ENCODE measurements at regions not wholly inside any gene's neighbourhood (a gene's known extent, or its start where the extent isn't known, plus 50 kb on each side); places are given as distances from the start of the nearest gene placed in this dataset.

DNA sequence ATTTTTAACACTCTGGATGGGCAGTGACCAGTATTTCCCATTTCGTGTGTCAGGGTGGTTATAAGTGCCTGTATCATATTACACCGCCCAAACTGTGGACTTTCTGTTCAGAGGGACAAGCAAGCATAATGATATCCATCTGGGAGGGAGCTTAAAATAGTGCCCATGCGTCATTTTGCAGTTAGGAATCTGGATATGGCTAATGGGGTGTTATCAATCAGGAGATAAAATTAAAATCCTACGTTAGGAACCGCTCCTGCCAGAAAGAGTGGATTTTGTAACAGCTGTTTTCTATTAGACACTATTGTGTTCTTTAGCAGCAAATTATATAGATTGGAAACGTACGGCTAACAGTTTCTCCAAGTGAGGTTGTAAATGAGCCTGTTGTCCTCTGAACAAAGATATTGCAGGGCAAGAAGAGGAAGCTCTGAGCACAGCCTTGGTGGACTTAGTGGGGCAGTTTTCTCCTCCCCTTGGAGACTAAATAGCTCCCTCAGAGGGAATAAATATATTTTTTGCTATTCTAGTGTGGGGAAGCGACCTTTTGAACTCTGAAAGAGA lies 160.4 kb downstream of the SPATA31D1 start:
- no peak overlapping the region for H2AFZ ChIP-seq (ENCODE audit: low read length, unreplicated experiment)
- H3K27me3 ChIP-seq (ENCODE audit: insufficient read depth, low read length): no peaks in the 10 kb centered on the region
- no peak overlapping the region; the same call in 1 of the 2 replicates for H3K27ac ChIP-seq (ENCODE audit: low read depth, low read length)
- H3K36me3 ChIP-seq (ENCODE audit: insufficient read depth, low read length): no peaks in the 10 kb centered on the region
- H3K79me2 ChIP-seq (ENCODE audit: control insufficient read depth, insufficient read depth, low read length, unreplicated experiment): no peaks in the 10 kb centered on the region
- no peak overlapping the region; the same call in 1 of the 2 replicates for H3K4me3 ChIP-seq (ENCODE audit: low read depth, low read length)
- no peaks in the 10 kb centered on the region for H3K4me1 ChIP-seq (ENCODE audit: control insufficient read depth, insufficient read depth, low read length, unreplicated experiment)

DNA sequence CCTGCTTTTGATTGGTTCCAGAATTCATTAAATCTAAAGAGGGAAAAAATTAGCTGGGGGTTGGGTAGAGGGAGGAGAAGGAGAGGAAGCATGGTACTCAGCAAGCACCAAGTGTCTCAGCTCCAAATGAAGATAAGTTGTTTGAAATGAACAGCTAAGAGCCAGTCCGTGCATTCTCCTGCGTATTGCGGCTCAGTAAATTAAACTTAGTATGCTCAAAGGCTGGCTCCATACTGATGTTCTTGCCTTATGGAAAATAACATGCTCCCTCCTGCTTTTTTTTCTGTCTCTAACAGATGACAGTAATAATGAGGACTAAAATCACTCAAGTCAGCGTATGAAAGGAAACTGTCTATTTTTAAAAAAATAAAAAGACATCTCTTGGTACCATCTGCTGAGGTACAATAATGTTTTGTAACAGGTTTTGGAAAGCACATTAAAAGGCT lies 161.0 kb downstream of the SPATA31D1 start:
- H3K4me1 ChIP-seq (ENCODE audit: control insufficient read depth, insufficient read depth, low read length, unreplicated experiment): no peaks in the 10 kb centered on the region
- H2AFZ ChIP-seq (ENCODE audit: low read length, unreplicated experiment): no peak overlapping the region
- H3K79me2 ChIP-seq (ENCODE audit: control insufficient read depth, insufficient read depth, low read length, unreplicated experiment): no peaks in the 10 kb centered on the region
- H3K36me3 ChIP-seq (ENCODE audit: insufficient read depth, low read length): no peaks in the 10 kb centered on the region
- no peak overlapping the region for H3K27ac ChIP-seq (ENCODE audit: low read depth, low read length)
- H3K4me3 ChIP-seq (ENCODE audit: low read depth, low read length): no peak overlapping the region
- H3K27me3 ChIP-seq (ENCODE audit: insufficient read depth, low read length): no peaks in the 10 kb centered on the region

DNA sequence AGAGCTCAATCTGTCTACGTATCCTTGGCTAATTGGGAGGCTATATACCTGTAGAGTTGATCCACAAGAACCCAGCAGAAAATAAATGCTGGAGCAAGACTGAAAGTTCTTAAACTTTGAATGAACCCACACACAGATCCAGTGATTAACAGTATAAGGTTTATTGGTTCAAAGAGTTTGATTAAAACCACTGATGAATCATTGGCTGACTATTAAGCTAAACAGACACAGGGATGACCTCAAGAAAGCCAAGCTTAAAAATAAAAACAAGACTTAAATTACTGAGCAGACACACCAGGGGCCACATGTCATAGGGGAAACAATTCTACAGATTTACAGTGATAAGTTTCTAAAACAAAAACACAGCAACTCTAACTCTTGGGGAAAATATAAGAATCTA lies 163.6 kb downstream of the SPATA31D1 start:
- no peak overlapping the region for H2AFZ ChIP-seq (ENCODE audit: low read length, unreplicated experiment)
- no peaks in the 10 kb centered on the region for H3K79me2 ChIP-seq (ENCODE audit: control insufficient read depth, insufficient read depth, low read length, unreplicated experiment)
- H3K4me3 ChIP-seq (ENCODE audit: low read depth, low read length): no peak overlapping the region
- no peak overlapping the region for H3K27ac ChIP-seq (ENCODE audit: low read depth, low read length)
- H3K4me1 ChIP-seq (ENCODE audit: control insufficient read depth, insufficient read depth, low read length, unreplicated experiment): no peaks in the 10 kb centered on the region
- H3K36me3 ChIP-seq (ENCODE audit: insufficient read depth, low read length): no peaks in the 10 kb centered on the region
- no peaks in the 10 kb centered on the region for H3K27me3 ChIP-seq (ENCODE audit: insufficient read depth, low read length)

DNA sequence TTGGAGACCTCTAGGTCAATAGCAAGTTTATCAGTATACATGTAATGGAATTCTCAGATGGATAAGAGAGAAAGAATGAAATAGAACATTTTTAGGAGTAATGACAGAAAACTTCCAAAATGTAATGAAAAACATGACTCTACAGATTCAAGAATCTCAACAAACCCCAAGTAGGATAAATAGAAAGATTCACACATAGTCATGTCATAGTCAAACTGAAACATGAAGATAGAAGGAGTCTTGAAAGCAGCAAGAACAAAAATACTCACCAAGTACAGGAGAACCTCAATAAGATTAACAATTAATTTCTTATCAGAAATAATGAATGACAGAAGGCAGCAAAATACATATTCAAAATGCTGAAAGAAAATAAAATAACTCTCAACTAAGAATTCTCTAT lies 164.5 kb downstream of the SPATA31D1 start:
- H2AFZ ChIP-seq (ENCODE audit: low read length, unreplicated experiment): no peak overlapping the region
- no peaks in the 10 kb centered on the region for H3K79me2 ChIP-seq (ENCODE audit: control insufficient read depth, insufficient read depth, low read length, unreplicated experiment)
- no peaks in the 10 kb centered on the region for H3K4me1 ChIP-seq (ENCODE audit: control insufficient read depth, insufficient read depth, low read length, unreplicated experiment)
- no peak overlapping the region for H3K27ac ChIP-seq (ENCODE audit: low read depth, low read length)
- no peak overlapping the region for H3K4me3 ChIP-seq (ENCODE audit: low read depth, low read length)
- no peaks in the 10 kb centered on the region for H3K27me3 ChIP-seq (ENCODE audit: insufficient read depth, low read length)
- no peaks in the 10 kb centered on the region for H3K36me3 ChIP-seq (ENCODE audit: insufficient read depth, low read length)

DNA sequence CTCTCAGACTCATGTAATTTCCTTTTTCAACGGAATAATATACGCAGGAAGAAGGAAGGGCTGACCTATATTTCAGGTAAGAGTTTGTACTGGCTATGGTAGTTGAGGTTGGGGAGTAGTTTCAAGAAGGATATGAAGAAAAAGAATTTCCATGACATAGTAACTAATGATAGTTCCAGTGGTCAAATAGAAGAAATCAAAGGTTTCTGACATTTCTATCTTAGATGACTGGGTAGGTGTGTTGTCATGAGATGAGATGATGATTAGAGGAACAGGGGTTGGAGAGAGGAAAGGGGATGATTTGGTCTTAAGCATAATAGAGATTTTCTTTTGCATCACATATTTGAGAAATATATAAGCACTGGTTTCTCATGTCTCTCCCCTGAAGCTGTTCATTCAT lies 166.0 kb downstream of the SPATA31D1 start:
- H3K4me3 ChIP-seq (ENCODE audit: low read depth, low read length): no peak overlapping the region
- no peak overlapping the region for H2AFZ ChIP-seq (ENCODE audit: low read length, unreplicated experiment)
- no peaks in the 10 kb centered on the region for H3K79me2 ChIP-seq (ENCODE audit: control insufficient read depth, insufficient read depth, low read length, unreplicated experiment)
- no peaks in the 10 kb centered on the region for H3K4me1 ChIP-seq (ENCODE audit: control insufficient read depth, insufficient read depth, low read length, unreplicated experiment)
- H3K36me3 ChIP-seq (ENCODE audit: insufficient read depth, low read length): no peaks in the 10 kb centered on the region
- H3K27ac ChIP-seq (ENCODE audit: low read depth, low read length): no peak overlapping the region
- no peaks in the 10 kb centered on the region for H3K27me3 ChIP-seq (ENCODE audit: insufficient read depth, low read length)

DNA sequence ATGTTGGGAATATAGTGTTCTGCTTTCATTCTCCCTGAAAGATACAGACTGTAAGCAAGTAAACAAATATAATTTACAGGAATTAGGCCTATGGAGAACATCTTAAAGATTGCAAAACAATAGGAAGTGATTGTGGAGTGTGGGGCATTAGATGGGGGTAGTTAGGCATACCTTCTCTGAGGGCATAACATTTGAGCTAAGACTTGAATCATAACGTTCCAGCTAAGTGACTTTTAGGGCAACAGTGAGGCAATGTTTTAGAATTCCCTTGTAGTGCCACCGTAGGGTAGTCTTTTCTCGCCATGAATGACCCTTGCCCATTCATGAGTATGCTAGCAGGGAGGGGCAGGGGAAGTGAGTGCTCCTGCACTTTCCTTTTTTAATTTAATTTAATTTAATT lies 173.3 kb downstream of the SPATA31D1 start:
- H3K79me2 ChIP-seq (ENCODE audit: control insufficient read depth, insufficient read depth, low read length, unreplicated experiment): no peaks in the 10 kb centered on the region
- no peaks in the 10 kb centered on the region for H3K4me1 ChIP-seq (ENCODE audit: control insufficient read depth, insufficient read depth, low read length, unreplicated experiment)
- H3K36me3 ChIP-seq (ENCODE audit: insufficient read depth, low read length): no peaks in the 10 kb centered on the region
- no peak overlapping the region for H3K27ac ChIP-seq (ENCODE audit: low read depth, low read length)
- H3K27me3 ChIP-seq (ENCODE audit: insufficient read depth, low read length): no peaks in the 10 kb centered on the region
- H2AFZ ChIP-seq (ENCODE audit: low read length, unreplicated experiment): no peak overlapping the region
- no peak overlapping the region for H3K4me3 ChIP-seq (ENCODE audit: low read depth, low read length)

DNA sequence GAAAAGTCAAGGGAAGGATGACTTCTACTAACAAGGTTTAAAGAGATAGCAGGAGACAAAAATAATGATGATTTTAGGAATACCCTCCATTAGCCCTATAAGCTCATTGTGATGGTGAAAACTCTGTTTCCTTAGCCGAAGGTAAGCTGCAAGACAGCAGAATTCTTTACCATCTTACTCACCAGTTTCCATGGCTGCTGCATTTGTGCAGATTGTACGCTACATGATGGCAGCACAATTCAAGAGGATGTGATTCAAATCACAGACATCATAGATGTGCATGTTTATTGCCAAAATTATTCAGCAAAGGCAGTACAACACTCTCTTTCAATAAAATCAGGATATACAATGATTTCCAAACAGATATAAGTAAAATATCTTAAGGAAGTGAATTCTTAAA lies 175.6 kb downstream of the SPATA31D1 start:
- Histone ChIP-seq H3K27ac (ENCODE audit: low read depth, low read length) (no peak overlapping the region), H2AFZ (ENCODE audit: low read length, unreplicated experiment) (no peak overlapping the region), H3K36me3 (ENCODE audit: insufficient read depth, low read length) (no peaks in the 10 kb centered on the region)

DNA sequence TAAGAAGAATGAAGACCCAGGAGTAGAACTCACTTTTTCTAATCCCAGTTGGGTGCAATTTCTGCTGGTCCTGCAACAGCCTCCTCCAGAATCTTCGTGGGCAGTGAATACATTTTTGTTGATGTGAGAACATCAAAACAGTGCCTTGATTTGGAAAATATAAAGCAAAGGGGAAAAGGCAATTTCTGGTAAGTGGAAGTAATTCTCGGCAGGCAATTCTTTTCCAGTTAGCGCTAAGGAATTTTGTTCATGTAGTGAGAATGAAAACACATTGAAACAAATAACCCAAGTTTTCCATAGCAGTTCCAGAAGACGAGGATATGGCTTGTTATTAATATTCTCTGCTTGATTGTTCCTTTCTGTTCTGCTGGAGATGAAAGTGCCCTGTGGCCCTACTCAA lies 178.7 kb downstream of the SPATA31D1 start:
- no peaks in the 10 kb centered on the region for H3K79me2 ChIP-seq (ENCODE audit: control insufficient read depth, insufficient read depth, low read length, unreplicated experiment)
- H3K36me3 ChIP-seq (ENCODE audit: insufficient read depth, low read length): no peaks in the 10 kb centered on the region
- no peaks in the 10 kb centered on the region for H3K4me1 ChIP-seq (ENCODE audit: control insufficient read depth, insufficient read depth, low read length, unreplicated experiment)
- no peak overlapping the region for H2AFZ ChIP-seq (ENCODE audit: low read length, unreplicated experiment)
- H3K27ac ChIP-seq (ENCODE audit: low read depth, low read length): no peak overlapping the region
- H3K27me3 ChIP-seq (ENCODE audit: insufficient read depth, low read length): no peaks in the 10 kb centered on the region
- H3K4me3 ChIP-seq (ENCODE audit: low read depth, low read length): no peak overlapping the region

More for the DNA sequence above, 175.6 kb downstream of the SPATA31D1 start:
- H3K4me1 ChIP-seq (ENCODE audit: control insufficient read depth, insufficient read depth, low read length, unreplicated experiment): no peaks in the 10 kb centered on the region
- no peak overlapping the region for H3K4me3 ChIP-seq (ENCODE audit: low read depth, low read length)
- no peaks in the 10 kb centered on the region for H3K27me3 ChIP-seq (ENCODE audit: insufficient read depth, low read length)
- no peaks in the 10 kb centered on the region for H3K79me2 ChIP-seq (ENCODE audit: control insufficient read depth, insufficient read depth, low read length, unreplicated experiment)

DNA sequence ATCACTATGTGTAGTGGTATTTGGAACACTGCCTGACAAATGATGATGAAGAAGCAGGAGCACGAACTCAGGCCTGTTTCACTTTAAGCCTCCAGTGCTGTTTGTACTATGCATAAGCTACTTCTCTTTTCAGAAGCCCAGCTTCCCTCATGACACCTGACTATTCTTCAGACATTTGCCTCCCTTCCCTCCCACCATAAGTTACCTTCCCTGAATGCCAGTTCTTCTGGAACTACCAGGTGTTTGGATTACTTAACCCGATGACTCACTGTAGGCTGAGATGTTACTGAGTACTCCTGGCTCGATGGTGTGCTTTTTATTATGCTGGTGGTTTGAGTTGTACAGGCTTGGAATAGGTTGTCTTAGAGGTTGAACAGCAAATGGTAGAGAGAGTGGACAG lies 180.0 kb downstream of the SPATA31D1 start:
- H3K27me3 ChIP-seq (ENCODE audit: insufficient read depth, low read length): no peaks in the 10 kb centered on the region
- H3K27ac ChIP-seq (ENCODE audit: low read depth, low read length): no peak overlapping the region
- no peak overlapping the region for H2AFZ ChIP-seq (ENCODE audit: low read length, unreplicated experiment)
- no peaks in the 10 kb centered on the region for H3K36me3 ChIP-seq (ENCODE audit: insufficient read depth, low read length)
- no peaks in the 10 kb centered on the region for H3K79me2 ChIP-seq (ENCODE audit: control insufficient read depth, insufficient read depth, low read length, unreplicated experiment)
- H3K4me1 ChIP-seq (ENCODE audit: control insufficient read depth, insufficient read depth, low read length, unreplicated experiment): no peaks in the 10 kb centered on the region
- no peak overlapping the region for H3K4me3 ChIP-seq (ENCODE audit: low read depth, low read length)

DNA sequence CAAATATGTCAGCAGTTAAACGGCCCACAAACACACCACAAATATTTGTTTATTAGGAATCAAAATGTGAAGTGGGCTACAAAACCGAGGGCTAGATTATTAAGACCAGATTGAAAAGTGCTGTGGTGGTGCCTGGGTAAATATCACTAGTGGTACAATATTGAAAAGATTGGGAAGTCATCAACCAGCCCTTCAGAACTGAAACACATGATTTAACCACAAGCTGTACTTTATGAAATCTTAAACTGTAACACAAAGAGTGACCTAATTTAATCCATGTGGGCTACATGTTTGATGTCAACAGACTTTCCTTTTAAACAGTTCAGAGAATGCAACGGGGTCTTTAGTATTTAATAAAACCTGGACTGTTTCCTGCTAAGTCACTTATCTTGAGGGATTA lies 182.3 kb downstream of the SPATA31D1 start:
- H3K4me3 ChIP-seq (ENCODE audit: low read depth, low read length): no peak overlapping the region
- no peaks in the 10 kb centered on the region for H3K79me2 ChIP-seq (ENCODE audit: control insufficient read depth, insufficient read depth, low read length, unreplicated experiment)
- no peaks in the 10 kb centered on the region for H3K36me3 ChIP-seq (ENCODE audit: insufficient read depth, low read length)
- no peak overlapping the region for H3K27ac ChIP-seq (ENCODE audit: low read depth, low read length)
- no peaks in the 10 kb centered on the region for H3K27me3 ChIP-seq (ENCODE audit: insufficient read depth, low read length)
- H2AFZ ChIP-seq (ENCODE audit: low read length, unreplicated experiment): no peak overlapping the region
- no peaks in the 10 kb centered on the region for H3K4me1 ChIP-seq (ENCODE audit: control insufficient read depth, insufficient read depth, low read length, unreplicated experiment)

DNA sequence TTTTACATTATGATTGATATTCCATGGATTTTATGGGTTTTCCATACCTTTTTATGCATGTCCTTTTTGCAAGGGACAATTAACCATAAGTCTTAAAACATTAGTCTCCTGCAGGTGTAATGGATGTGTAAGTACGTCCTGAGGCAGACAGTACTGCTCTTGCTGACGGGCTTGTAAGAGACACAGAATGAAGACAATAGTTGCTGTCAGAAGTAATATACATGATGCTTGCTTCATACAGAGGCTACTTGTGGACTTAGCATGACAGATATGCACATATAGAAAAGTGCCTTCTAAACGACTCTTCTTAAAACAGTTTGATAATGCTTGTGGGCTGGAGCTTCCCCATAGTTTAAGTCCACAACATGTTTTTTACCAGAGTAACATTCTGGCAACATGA lies 182.7 kb downstream of the SPATA31D1 start:
- H2AFZ ChIP-seq (ENCODE audit: low read length, unreplicated experiment): no peak overlapping the region
- H3K4me1 ChIP-seq (ENCODE audit: control insufficient read depth, insufficient read depth, low read length, unreplicated experiment): no peaks in the 10 kb centered on the region
- H3K27me3 ChIP-seq (ENCODE audit: insufficient read depth, low read length): no peaks in the 10 kb centered on the region
- H3K27ac ChIP-seq (ENCODE audit: low read depth, low read length): no peak overlapping the region
- no peaks in the 10 kb centered on the region for H3K79me2 ChIP-seq (ENCODE audit: control insufficient read depth, insufficient read depth, low read length, unreplicated experiment)
- H3K36me3 ChIP-seq (ENCODE audit: insufficient read depth, low read length): no peaks in the 10 kb centered on the region
- H3K4me3 ChIP-seq (ENCODE audit: low read depth, low read length): no peak overlapping the region

Measured in ACC112 (cell line).